Activated T-cell treated with anti-CD3 and anti-CD28 coated beads, Interleukin-2, amount 50 U/mL, for 4 hours (primary cell): ENCODE measurements at regions not wholly inside any gene's neighbourhood (a gene's known extent, or its start where the extent isn't known, plus 50 kb on each side); places are given as distances from the start of the nearest gene placed in this dataset.

Experiments used
- ATAC-seq, 2 donors: fragments of 200-7000 bp; cut with Tn5 transposase; one replicate each; pipeline ENCODE4 v1.10.0; 2021
- DNase-seq: peaks from one replicate; pipeline ENCODE4 v3.0.0-alpha.2; 2020
- H3K27me3 Mint-ChIP-seq: one replicate; pipeline ENCODE4 v1.8.0; 2021; ENCODE audit warnings: low read depth, mixed read lengths
- H3K36me3 Mint-ChIP-seq: one replicate; pipeline ENCODE4 v1.8.0; 2022; ENCODE audit warnings: mixed read lengths; ENCODE audit not compliant: insufficient read depth
- H3K4me1 Mint-ChIP-seq: one replicate; pipeline ENCODE4 v1.8.0; 2021; ENCODE audit warnings: low read depth, mixed read lengths
- H3K4me3 Mint-ChIP-seq: one replicate; pipeline ENCODE4 v1.8.0; 2021; ENCODE audit warnings: mild to moderate bottlenecking, moderate library complexity, mixed read lengths
- H3K9me3 Mint-ChIP-seq: one replicate; pipeline ENCODE4 v1.8.0; 2021; ENCODE audit warnings: mixed read lengths

- no peak overlapping the region for H3K4me3 Mint-ChIP-seq
- no peaks in the 10 kb centered on the region for H3K9me3 Mint-ChIP-seq
- peaks cover 19% of the 10 kb centered on the region for H3K4me1 Mint-ChIP-seq
- H3K36me3 Mint-ChIP-seq = no peaks in the 10 kb centered on the region
- no peaks in the 10 kb centered on the region for H3K27me3 Mint-ChIP-seq
- no peak for ATAC-seq
- no peak for DNase-seq
Measured at GRCh38 chr3:177528306-177529070, 331.2 kb upstream of the TBL1XR1 start.

GRCh38 chr3:177529071-177529550, 331.8 kb upstream of the TBL1XR1 start:
- Mint-ChIP-seq H3K4me3 (no peak overlapping the region), H3K27me3 (no peaks in the 10 kb centered on the region), H3K9me3 (no peaks in the 10 kb centered on the region), H3K36me3 (no peaks in the 10 kb centered on the region), H3K4me1 (peaks cover 13% of the 10 kb centered on the region)
- DNase-seq = no peak
- peak in 1 of 2 donors; percentile 18 for ATAC-seq

GRCh38 chr3:177529716-177530335, 332.5 kb upstream of the TBL1XR1 start:
- Mint-ChIP-seq H3K36me3 (no peaks in the 10 kb centered on the region), H3K4me1 (peaks cover 11% of the 10 kb centered on the region), H3K27me3 (no peaks in the 10 kb centered on the region), H3K9me3 (no peaks in the 10 kb centered on the region), H3K4me3 (no peak overlapping the region)
- DNase-seq (no peak), ATAC-seq (no peak)

DNA sequence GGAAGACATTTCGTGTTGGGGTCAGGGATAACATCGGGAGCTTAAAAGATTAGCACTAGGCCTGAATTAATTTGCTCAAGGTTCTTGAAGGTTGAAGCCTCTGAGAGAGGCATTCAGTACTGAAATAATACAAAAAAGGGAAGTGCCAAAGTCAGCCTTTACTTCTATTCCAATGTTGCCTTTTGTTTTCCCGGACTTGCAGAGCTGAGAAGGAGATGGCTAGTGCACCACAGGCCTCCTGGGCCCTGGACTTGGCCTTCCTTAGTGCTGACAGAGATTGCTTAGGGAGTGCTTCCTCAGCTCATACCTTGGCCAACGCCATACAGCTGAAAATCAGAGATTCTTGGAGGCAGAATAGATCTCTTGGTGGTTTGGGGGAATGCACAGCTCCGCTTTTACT, 333.6 kb upstream of the TBL1XR1 start:
- Mint-ChIP-seq H3K9me3 (no peaks in the 10 kb centered on the region), H3K36me3 (no peaks in the 10 kb centered on the region), H3K27me3 (no peaks in the 10 kb centered on the region), H3K4me3 (no peak overlapping the region), H3K4me1 (peaks cover 10% of the 10 kb centered on the region)
- no peak for ATAC-seq
- DNase-seq = no peak

- no peaks in the 10 kb centered on the region for H3K27me3 Mint-ChIP-seq
- ATAC-seq (no peak), DNase-seq (no peak)
- H3K4me3 Mint-ChIP-seq = no peak overlapping the region
- peaks cover 42% of the 10 kb centered on the region for H3K4me1 Mint-ChIP-seq
- H3K36me3 Mint-ChIP-seq = no peaks in the 10 kb centered on the region
- H3K9me3 Mint-ChIP-seq = no peaks in the 10 kb centered on the region
Measured at GRCh38 chr3:177536873-177537272, 339.6 kb upstream of the TBL1XR1 start.

DNA sequence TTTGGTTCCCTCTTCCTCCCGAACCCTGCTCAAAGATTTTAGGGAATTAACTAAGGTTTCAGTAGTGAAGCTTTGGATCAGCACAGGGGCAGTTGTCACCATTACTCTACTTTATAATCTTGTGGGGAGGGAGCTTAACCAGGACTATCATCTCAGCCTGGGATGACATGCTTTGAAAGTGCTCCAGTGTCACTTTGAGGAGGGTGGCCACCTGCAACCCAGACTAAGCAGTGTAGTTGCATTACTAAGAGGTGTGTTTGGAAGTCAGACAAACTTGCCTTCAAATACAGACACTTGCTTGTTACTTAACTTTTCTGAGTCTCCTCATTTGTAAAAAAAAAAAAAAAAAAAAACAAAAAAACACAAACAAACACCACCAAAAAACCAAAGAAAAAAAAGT, 340.3 kb upstream of the TBL1XR1 start:
- no peaks in the 10 kb centered on the region for H3K27me3 Mint-ChIP-seq
- ATAC-seq (no peak), DNase-seq (no peak)
- no peak overlapping the region for H3K4me3 Mint-ChIP-seq
- no peaks in the 10 kb centered on the region for H3K9me3 Mint-ChIP-seq
- no peaks in the 10 kb centered on the region for H3K36me3 Mint-ChIP-seq
- peaks cover 42% of the 10 kb centered on the region for H3K4me1 Mint-ChIP-seq

- no peak for ATAC-seq
- H3K27me3 Mint-ChIP-seq = no peaks in the 10 kb centered on the region
- DNase-seq = no peak
- H3K9me3 Mint-ChIP-seq = no peaks in the 10 kb centered on the region
- H3K4me3 Mint-ChIP-seq = peak overlapping the region; percentile 63
- H3K4me1 Mint-ChIP-seq = peaks cover 42% of the 10 kb centered on the region
- no peaks in the 10 kb centered on the region for H3K36me3 Mint-ChIP-seq
Measured at GRCh38 chr3:177538048-177538749, 340.9 kb upstream of the TBL1XR1 start.

GRCh38 chr3:177538750-177539730, 341.8 kb upstream of the TBL1XR1 start:
- no peaks in the 10 kb centered on the region for H3K9me3 Mint-ChIP-seq
- peaks cover 42% of the 10 kb centered on the region for H3K4me1 Mint-ChIP-seq
- H3K4me3 Mint-ChIP-seq = peak overlapping the region; percentile 63
- H3K27me3 Mint-ChIP-seq = no peaks in the 10 kb centered on the region
- H3K36me3 Mint-ChIP-seq = no peaks in the 10 kb centered on the region
- no peak for DNase-seq
- ATAC-seq = peak; percentile 43 to 73

DNA sequence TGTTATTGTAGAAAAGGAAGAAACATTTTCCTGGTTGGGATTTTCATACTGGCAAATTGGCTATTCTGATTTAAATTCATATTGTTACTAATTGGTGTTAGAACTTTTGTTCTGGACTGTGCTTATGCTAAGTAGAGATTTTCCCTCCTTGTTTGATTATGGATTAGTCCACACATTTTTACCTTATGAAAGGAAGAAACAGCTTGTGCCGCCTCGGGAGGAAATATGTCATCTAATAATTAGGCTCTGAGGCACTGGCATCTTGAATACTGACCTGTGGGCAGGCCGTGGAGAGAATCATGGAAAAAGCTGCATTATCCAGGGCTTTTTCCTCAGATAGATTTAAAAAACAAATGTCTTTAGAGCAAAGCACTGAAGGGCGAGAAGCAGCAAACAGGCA, 344.3 kb upstream of the TBL1XR1 start:
- H3K9me3 Mint-ChIP-seq = no peaks in the 10 kb centered on the region
- no peaks in the 10 kb centered on the region for H3K36me3 Mint-ChIP-seq
- no peaks in the 10 kb centered on the region for H3K27me3 Mint-ChIP-seq
- ATAC-seq = no peak
- no peak overlapping the region for H3K4me3 Mint-ChIP-seq
- DNase-seq = no peak
- H3K4me1 Mint-ChIP-seq = peaks cover 47% of the 10 kb centered on the region

DNA sequence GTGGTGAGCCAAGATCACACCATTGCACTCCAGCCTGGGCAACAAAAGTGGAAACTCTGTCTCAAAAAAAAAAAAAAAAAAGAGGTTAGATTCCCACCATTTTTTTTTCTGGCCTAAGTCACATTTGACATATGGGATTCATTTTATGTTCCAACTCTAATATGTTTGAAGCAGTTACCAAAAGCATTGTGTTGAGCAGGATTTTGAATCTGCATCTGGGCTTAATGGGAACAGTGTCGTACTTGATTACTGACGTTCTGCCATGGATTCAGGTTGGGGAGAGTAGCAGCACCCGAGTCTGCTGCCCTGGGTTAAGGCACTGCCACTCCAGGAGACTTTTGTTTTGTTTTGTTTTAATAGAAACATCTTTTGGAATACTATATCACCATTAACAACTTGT, 348.7 kb upstream of the TBL1XR1 start:
- Mint-ChIP-seq H3K4me1 (peaks cover 26% of the 10 kb centered on the region), H3K9me3 (no peaks in the 10 kb centered on the region), H3K36me3 (no peaks in the 10 kb centered on the region), H3K27me3 (no peaks in the 10 kb centered on the region), H3K4me3 (no peak overlapping the region)
- DNase-seq (no peak), ATAC-seq (no peak)

GRCh38 chr3:177547711-177548350, 350.5 kb upstream of the TBL1XR1 start:
- H3K9me3 Mint-ChIP-seq = no peaks in the 10 kb centered on the region
- H3K36me3 Mint-ChIP-seq = no peaks in the 10 kb centered on the region
- H3K27me3 Mint-ChIP-seq = no peaks in the 10 kb centered on the region
- DNase-seq = no peak
- no peak overlapping the region for H3K4me3 Mint-ChIP-seq
- ATAC-seq = no peak
- peaks cover 40% of the 10 kb centered on the region for H3K4me1 Mint-ChIP-seq

GRCh38 chr3:177550667-177551066, 353.4 kb upstream of the TBL1XR1 start:
- Mint-ChIP-seq H3K36me3 (no peaks in the 10 kb centered on the region), H3K4me1 (peaks cover 53% of the 10 kb centered on the region), H3K9me3 (no peaks in the 10 kb centered on the region), H3K4me3 (no peak overlapping the region), H3K27me3 (no peaks in the 10 kb centered on the region)
- DNase-seq = no peak
- ATAC-seq = no peak

DNA sequence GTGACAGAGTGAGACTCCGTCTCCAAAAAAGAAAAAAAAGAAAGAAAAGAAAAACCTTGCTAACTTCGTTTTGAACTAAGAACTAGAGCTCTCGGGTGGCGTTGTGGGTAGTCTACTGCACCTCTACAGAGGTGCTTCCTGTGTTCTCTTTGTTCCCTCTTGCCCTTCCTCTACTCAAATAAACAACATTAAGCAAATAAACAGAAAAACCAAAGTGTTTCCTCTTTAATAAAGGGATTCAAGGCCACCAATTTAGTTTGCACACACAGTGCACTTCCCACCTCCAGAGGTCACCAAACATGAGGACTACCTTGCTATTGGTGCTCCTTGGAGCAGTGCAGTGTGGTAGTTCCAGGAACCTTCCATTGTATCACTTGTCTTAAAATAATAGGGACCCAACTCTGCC, 354.2 kb upstream of the TBL1XR1 start:
- Mint-ChIP-seq H3K9me3 (no peaks in the 10 kb centered on the region), H3K4me3 (peak overlapping the region; percentile 55), H3K36me3 (no peaks in the 10 kb centered on the region), H3K27me3 (no peaks in the 10 kb centered on the region), H3K4me1 (peaks cover 55% of the 10 kb centered on the region)
- DNase-seq (no peak), ATAC-seq (peak in 1 of 2 donors; percentile 41)
